ENCODE measurements at regions not wholly inside any gene's neighbourhood (a gene's known extent, or its start where the extent isn't known, plus 50 kb on each side); places are given as distances from the start of the nearest gene placed in this dataset.
"Not testable (repeated sequence)": the region's sequence is repeated elsewhere in the genome, so short reads cannot be mapped to it uniquely, and the experiment has no call there.

GRCh38 chr12:124131659-124132058 is 158.6 kb downstream of the ZNF664 start:
- ATAC-seq: no peak

GRCh38 chr12:124132530-124132929 is 159.5 kb downstream of the ZNF664 start:
- no peak for ATAC-seq

- ATAC-seq: no peak
Observed at GRCh38 chr12:124136796-124137195, 158.1 kb upstream of the RFLNA start.

- no peak for ATAC-seq
Observed at GRCh38 chr12:124140944-124141486, 153.9 kb upstream of the RFLNA start.

GRCh38 chr12:124141611-124142010 is 153.3 kb upstream of the RFLNA start:
- not testable (repeated sequence) for ATAC-seq

GRCh38 chr12:124142395-124143035 is 152.4 kb upstream of the RFLNA start:
- ATAC-seq: no peak

- ATAC-seq: no peak
Observed at GRCh38 chr12:124143726-124144125, 151.2 kb upstream of the RFLNA start.

- ATAC-seq: no peak
Observed at GRCh38 chr12:124144531-124145194, 150.2 kb upstream of the RFLNA start.

GRCh38 chr12:124147027-124147426 is 147.9 kb upstream of the RFLNA start:
- no peak for ATAC-seq

GRCh38 chr12:124147575-124147974 is 147.3 kb upstream of the RFLNA start:
- no peak for ATAC-seq

- no peak for ATAC-seq
Observed at GRCh38 chr12:124148481-124149273, 146.2 kb upstream of the RFLNA start.

- ATAC-seq: no peak
Observed at GRCh38 chr12:124149287-124149686, 145.6 kb upstream of the RFLNA start.

GRCh38 chr12:124150168-124150567 is 144.7 kb upstream of the RFLNA start:
- no peak for ATAC-seq

GRCh38 chr12:124151583-124151982 is 143.3 kb upstream of the RFLNA start:
- no peak for ATAC-seq

- no peak for ATAC-seq
Observed at GRCh38 chr12:124152731-124153130, 142.2 kb upstream of the RFLNA start.

- ATAC-seq: no peak
Observed at GRCh38 chr12:124153392-124153791, 141.5 kb upstream of the RFLNA start.

- ATAC-seq: no peak
Observed at GRCh38 chr12:124157406-124157805, 137.5 kb upstream of the RFLNA start.

- no peak for ATAC-seq
Observed at GRCh38 chr12:124159655-124160054, 135.2 kb upstream of the RFLNA start.

- ATAC-seq: no peak
Observed at GRCh38 chr12:124160097-124160756, 134.7 kb upstream of the RFLNA start.

GRCh38 chr12:124161402-124161801 is 133.5 kb upstream of the RFLNA start:
- ATAC-seq: not testable (repeated sequence)

GRCh38 chr12:124162151-124163110 is 132.5 kb upstream of the RFLNA start:
- no peak for ATAC-seq

GRCh38 chr12:124165695-124166094 is 129.2 kb upstream of the RFLNA start:
- no peak for ATAC-seq
